BJ (cell line): ENCODE measurements at regions not wholly inside any gene's neighbourhood (a gene's known extent, or its start where the extent isn't known, plus 50 kb on each side); places are given as distances from the start of the nearest gene placed in this dataset.

Experiments used
- CTCF ChIA-PET: fragments of 350-600 bp; formaldehyde crosslinking; extraction: SDS; loops from one replicate; lab custom pipeline; 2021; ENCODE audit warnings: antibody characterized with exemption, inconsistent platforms; lab: Yijun Ruan, JAX
- POLR2A ChIA-PET: fragments of 300-600 bp; sonication (Branson Sonifier 250); formaldehyde crosslinking; extraction: SDS; loops from one replicate; lab custom pipeline; 2021; ENCODE audit warnings: antibody characterized with exemption; lab: Charles Lee
- DNase-seq: peaks from one replicate; pipeline ENCODE4 v3.0.0-alpha.2; 2011; ENCODE audit warnings: low read depth
- H3K27me3 ChIP-seq: 2 replicates; pipeline ENCODE4 v1.6.0; 2011; ENCODE audit warnings: low read length; ENCODE audit not compliant: control insufficient read depth, insufficient read depth
- H3K36me3 ChIP-seq: 2 replicates; pipeline ENCODE4 v1.5.1; 2011; ENCODE audit warnings: low read length; ENCODE audit not compliant: control insufficient read depth, insufficient read depth
- H3K4me3 ChIP-seq: 2 replicates; pipeline ENCODE4 v1.5.1; 2011; ENCODE audit warnings: low read depth, mild to moderate bottlenecking, control low read depth, low read length
- CTCF ChIP-seq: IDR thresholded peaks from 2 replicates; pipeline ENCODE4 v1.5.1; 2011; ENCODE audit warnings: low read depth, mild to moderate bottlenecking, control low read depth, inconsistent platforms, low read length, moderate library complexity; ENCODE audit not compliant: insufficient read depth

DNA sequence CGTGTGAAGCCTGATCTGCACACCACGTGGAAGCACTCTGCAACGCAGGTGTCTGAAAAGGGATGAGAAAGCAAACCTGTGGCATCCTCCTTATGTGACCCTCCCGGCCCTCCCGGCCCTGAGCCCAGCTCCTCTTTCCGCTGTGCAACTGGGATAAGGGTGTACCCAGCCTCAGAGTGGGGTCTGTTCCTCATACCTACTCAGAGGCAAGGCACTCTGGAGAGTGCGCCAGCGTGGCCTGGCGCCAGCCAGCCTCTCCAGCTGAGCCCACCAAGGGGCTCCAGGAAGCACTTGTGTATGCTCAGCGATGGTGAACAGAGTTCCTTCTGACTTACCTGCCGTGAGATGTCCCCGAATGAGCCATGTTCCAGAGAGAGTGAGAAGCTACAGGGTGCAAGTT, 102.8 kb downstream of the IRX1 start:
- Histone ChIP-seq H3K27me3 (no peaks in the 10 kb centered on the region), H3K4me3 (no peak overlapping the region), H3K36me3 (no peaks in the 10 kb centered on the region)
- ChIA-PET POLR2A (no interaction called here), CTCF (no interaction called here)
- TF ChIP-seq CTCF, result no peak
- no peak for DNase-seq

GRCh38 chr5:3701694-3702093, 106.1 kb downstream of the IRX1 start:
- no peak for DNase-seq
- POLR2A ChIA-PET, result no interaction called here
- Histone ChIP-seq H3K27me3 (no peaks in the 10 kb centered on the region), H3K4me3 (no peak overlapping the region), H3K36me3 (no peaks in the 10 kb centered on the region)
- CTCF ChIA-PET, result no interaction called here
- no peak for TF ChIP-seq CTCF

- ChIA-PET POLR2A (no interaction called here), CTCF (interaction anchor here (0.6 kb wide), 1 partner anchor 1132 kb away, joined by 3 read pairs; no protein-coding TSS in a partner anchor)
- H3K36me3 ChIP-seq, result no peaks in the 10 kb centered on the region
- H3K27me3 ChIP-seq, result no peaks in the 10 kb centered on the region
- DNase-seq, result no peak
- TF ChIP-seq CTCF, result no peak
- H3K4me3 ChIP-seq, result no peak overlapping the region
Observed at GRCh38 chr5:3704661-3705060, 109.0 kb downstream of the IRX1 start.

DNA sequence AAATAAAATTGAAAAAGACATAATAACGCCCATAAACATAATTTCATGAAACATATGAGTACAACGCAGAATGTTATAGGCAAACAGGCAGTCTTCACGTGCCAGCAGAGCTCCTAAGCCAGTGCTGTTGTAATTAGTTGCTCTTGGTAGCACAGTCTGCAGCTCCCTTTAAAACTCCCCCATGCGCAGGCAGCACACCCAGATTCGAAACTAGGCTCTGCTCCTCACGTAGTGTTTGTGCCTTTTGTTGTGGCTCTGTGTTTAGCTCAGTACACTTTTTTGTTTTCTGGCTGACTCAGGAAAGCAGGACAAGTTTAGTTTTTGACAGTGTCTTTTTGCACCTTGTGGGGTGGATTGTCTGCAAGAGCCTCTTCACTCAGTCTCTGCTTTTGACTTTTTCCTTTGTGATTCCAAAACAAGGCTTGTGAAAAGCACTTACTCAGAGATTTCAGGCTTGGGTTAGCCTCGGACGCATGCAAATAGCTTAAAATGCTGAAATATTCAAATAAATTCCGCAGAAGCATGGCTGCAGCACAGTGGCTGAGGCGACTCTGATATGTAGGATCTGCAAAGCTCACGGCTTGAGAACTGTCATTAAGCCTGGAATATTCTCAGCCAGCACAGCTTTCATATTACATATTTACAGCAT, 113.6 kb downstream of the IRX1 start:
- POLR2A ChIA-PET, result no interaction called here
- no peaks in the 10 kb centered on the region for H3K27me3 ChIP-seq
- no peak for DNase-seq
- no peak for TF ChIP-seq CTCF
- H3K36me3 ChIP-seq, result no peaks in the 10 kb centered on the region
- CTCF ChIA-PET, result interaction anchor here (0.6 kb wide), 1 partner anchor 64 kb away, joined by 4 read pairs; no protein-coding TSS in a partner anchor
- no peak overlapping the region for H3K4me3 ChIP-seq

GRCh38 chr5:3709717-3710348, 114.2 kb downstream of the IRX1 start:
- Histone ChIP-seq H3K36me3 (no peaks in the 10 kb centered on the region), H3K27me3 (no peaks in the 10 kb centered on the region), H3K4me3 (no peak overlapping the region)
- ChIA-PET CTCF (interaction anchor here (0.6 to 0.8 kb wide), 2 partner anchors 64 to 152 kb away, joined by 3 to 4 read pairs; no protein-coding TSS in a partner anchor), POLR2A (no interaction called here)
- no peak for TF ChIP-seq CTCF
- DNase-seq, result no peak
